Activated CD8-positive, alpha-beta T cell treated with anti-CD3 and anti-CD28 coated beads for 36 hours (primary cell): ENCODE measurements at regions not wholly inside any gene's neighbourhood (a gene's known extent, or its start where the extent isn't known, plus 50 kb on each side); places are given as distances from the start of the nearest gene placed in this dataset.

ENCODE experiments used
- ATAC-seq: fragments of 200-7000 bp; cut with Tn5 transposase; one replicate; pipeline ENCODE4 v1.10.0; 2021; ENCODE audit warnings: mild to moderate bottlenecking, moderate library complexity
- CTCF ChIA-PET: fragments of 350-600 bp; sonication (Branson Sonifier 250); formaldehyde crosslinking; loops from one replicate; lab custom pipeline; 2021; ENCODE audit warnings: antibody characterized with exemption; lab: Charles Lee
- POLR2A ChIA-PET: fragments of 350-600 bp; sonication (Branson Sonifier 250); formaldehyde crosslinking; loops from one replicate; lab custom pipeline; 2021; ENCODE audit warnings: antibody characterized with exemption; lab: Charles Lee
- DNase-seq: peaks from one replicate; pipeline ENCODE4 v3.0.0-alpha.2; 2020
- H3K27ac Mint-ChIP-seq: one replicate; pipeline ENCODE4 v1.8.0; 2021; ENCODE audit warnings: mild to moderate bottlenecking, mixed read lengths
- H3K27me3 Mint-ChIP-seq: one replicate; pipeline ENCODE4 v1.8.0; 2021; ENCODE audit warnings: mixed read lengths
- H3K36me3 Mint-ChIP-seq: one replicate; pipeline ENCODE4 v1.8.0; 2021; ENCODE audit warnings: low read depth, mixed read lengths
- H3K4me1 Mint-ChIP-seq: one replicate; pipeline ENCODE4 v1.8.0; 2021; ENCODE audit warnings: low read depth, mixed read lengths
- H3K4me3 Mint-ChIP-seq: one replicate; pipeline ENCODE4 v1.8.0; 2021; ENCODE audit warnings: mild to moderate bottlenecking, moderate library complexity, mixed read lengths
- H3K9me3 Mint-ChIP-seq: one replicate; pipeline ENCODE4 v1.8.0; 2021; ENCODE audit warnings: mixed read lengths
- intact Hi-C: fragments of 100-400 bp; cut with micrococcal nuclease; formaldehyde crosslinking; loops from one replicate; pipeline ENCODE4 v1.10.0; 2022
- TF ChIP-seq, protein P1 (sequence below): fragments of 200-600 bp; IDR thresholded peaks from one replicate; pipeline ENCODE4 v1.8.0; 2022; ENCODE audit warnings: antibody characterized with exemption, mild to moderate bottlenecking

DNA sequence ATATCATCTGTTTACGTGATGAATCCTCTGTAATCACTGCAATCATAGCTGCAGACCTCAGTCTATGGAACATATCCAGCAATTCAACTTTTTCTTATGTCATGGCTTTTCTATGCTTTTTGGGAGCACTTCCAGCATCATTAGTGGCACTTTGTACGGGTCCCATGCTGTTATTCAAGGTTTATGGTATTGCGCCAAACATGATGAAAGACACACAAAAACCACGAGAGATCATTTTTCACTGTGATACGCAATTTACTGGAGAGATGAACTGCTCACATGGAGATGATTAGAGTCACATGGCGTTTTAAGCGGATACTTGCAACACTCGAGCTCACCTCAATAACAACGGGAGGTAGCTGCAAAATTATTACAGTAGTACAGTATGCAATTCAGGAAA, 2101.7 kb upstream of the PCDH20 start:
- no peaks in the 10 kb centered on the region for H3K4me1 Mint-ChIP-seq
- ChIA-PET CTCF (no interaction called here), POLR2A (no interaction called here)
- TF ChIP-seq, protein P1, sequence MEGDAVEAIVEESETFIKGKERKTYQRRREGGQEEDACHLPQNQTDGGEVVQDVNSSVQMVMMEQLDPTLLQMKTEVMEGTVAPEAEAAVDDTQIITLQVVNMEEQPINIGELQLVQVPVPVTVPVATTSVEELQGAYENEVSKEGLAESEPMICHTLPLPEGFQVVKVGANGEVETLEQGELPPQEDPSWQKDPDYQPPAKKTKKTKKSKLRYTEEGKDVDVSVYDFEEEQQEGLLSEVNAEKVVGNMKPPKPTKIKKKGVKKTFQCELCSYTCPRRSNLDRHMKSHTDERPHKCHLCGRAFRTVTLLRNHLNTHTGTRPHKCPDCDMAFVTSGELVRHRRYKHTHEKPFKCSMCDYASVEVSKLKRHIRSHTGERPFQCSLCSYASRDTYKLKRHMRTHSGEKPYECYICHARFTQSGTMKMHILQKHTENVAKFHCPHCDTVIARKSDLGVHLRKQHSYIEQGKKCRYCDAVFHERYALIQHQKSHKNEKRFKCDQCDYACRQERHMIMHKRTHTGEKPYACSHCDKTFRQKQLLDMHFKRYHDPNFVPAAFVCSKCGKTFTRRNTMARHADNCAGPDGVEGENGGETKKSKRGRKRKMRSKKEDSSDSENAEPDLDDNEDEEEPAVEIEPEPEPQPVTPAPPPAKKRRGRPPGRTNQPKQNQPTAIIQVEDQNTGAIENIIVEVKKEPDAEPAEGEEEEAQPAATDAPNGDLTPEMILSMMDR, result no peak
- intact Hi-C loops, result no loop called here
- H3K36me3 Mint-ChIP-seq, result no peaks in the 10 kb centered on the region
- no peak overlapping the region for H3K4me3 Mint-ChIP-seq
- DNase-seq (no peak), ATAC-seq (no peak)
- no peaks in the 10 kb centered on the region for H3K27me3 Mint-ChIP-seq
- peaks cover 6% of the 10 kb centered on the region for H3K9me3 Mint-ChIP-seq
- no peak overlapping the region for H3K27ac Mint-ChIP-seq

DNA sequence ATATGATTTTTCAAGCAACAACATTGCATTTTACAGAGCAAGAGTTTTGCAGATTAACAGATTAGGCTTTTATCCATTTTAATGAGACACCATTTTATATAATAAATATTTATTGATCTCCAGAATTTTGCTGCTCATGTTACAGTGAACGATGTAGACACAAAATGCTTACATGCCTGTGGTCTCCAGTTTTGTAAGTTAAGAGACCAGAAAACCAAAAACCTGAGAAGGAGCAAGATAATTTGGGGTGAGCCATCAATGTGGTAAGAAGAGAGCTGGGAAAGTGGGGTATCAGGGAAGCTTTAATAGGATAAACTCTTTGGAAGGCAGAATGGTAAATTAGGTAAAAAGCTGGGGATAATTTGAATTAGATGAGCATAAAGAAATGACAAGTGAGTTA, 2100.5 kb upstream of the PCDH20 start:
- no peaks in the 10 kb centered on the region for H3K27me3 Mint-ChIP-seq
- POLR2A ChIA-PET, result no interaction called here

DNA sequence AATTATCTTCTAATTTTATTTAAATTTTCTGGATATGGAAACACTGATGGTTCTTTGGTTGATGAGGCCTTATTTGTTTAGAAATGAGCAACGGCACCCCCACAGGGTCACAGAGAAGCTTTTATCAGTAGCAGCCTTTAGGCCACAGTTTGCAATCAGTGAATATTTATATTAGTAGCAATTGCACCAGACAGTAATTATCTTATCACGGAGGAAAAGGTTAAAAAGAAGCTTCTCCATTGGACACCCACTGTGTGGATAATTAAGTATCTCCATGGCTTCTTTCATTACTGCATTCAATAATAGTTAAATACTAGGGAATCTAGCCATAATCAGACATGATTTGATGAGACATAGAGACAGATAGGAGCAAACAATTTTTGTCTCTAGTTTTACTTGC, 2099.2 kb upstream of the PCDH20 start:
- intact Hi-C loops, result no loop called here
- Mint-ChIP-seq H3K27ac (no peak overlapping the region), H3K4me1 (no peaks in the 10 kb centered on the region), H3K36me3 (no peaks in the 10 kb centered on the region), H3K4me3 (no peak overlapping the region), H3K27me3 (no peaks in the 10 kb centered on the region), H3K9me3 (peaks cover 6% of the 10 kb centered on the region)
- ATAC-seq (no peak), DNase-seq (no peak)
- ChIA-PET CTCF (no interaction called here), POLR2A (no interaction called here)
- TF ChIP-seq, protein P1, result no peak

More for the DNA sequence above, 2100.5 kb upstream of the PCDH20 start:
- Mint-ChIP-seq H3K27ac (no peak overlapping the region), H3K4me3 (no peak overlapping the region), H3K4me1 (no peaks in the 10 kb centered on the region), H3K36me3 (no peaks in the 10 kb centered on the region), H3K9me3 (peaks cover 6% of the 10 kb centered on the region)
- intact Hi-C loops, result no loop called here
- ATAC-seq (no peak), DNase-seq (no peak)
- CTCF ChIA-PET, result no interaction called here
- TF ChIP-seq, protein P1, result no peak

DNA sequence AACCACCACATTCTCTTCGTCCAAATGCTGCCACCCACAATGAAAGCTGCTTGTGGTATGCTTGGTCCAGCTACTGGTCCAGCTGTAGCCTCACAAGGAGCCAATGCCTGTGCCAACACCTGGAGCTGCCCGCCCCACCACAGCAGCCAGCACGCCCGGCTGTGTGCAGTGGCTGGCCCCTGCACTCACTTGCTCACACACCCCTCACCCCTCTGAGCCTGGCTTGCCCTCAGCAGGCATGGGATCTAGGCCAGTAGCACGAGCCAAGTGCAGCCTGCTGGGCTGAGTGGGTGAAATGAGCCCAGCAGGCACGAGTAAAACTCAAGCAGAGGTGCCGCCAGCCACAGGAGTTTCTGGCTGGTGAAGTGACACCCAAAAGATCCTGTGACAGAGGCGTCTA, 2096.4 kb upstream of the PCDH20 start:
- Mint-ChIP-seq H3K4me1 (no peaks in the 10 kb centered on the region), H3K27me3 (no peaks in the 10 kb centered on the region), H3K9me3 (peaks cover 5% of the 10 kb centered on the region), H3K36me3 (no peaks in the 10 kb centered on the region), H3K27ac (no peak overlapping the region), H3K4me3 (no peak overlapping the region)
- intact Hi-C loops, result no loop called here
- TF ChIP-seq, protein P1, result no peak
- ChIA-PET POLR2A (no interaction called here), CTCF (no interaction called here)
- ATAC-seq (no peak), DNase-seq (no peak)

DNA sequence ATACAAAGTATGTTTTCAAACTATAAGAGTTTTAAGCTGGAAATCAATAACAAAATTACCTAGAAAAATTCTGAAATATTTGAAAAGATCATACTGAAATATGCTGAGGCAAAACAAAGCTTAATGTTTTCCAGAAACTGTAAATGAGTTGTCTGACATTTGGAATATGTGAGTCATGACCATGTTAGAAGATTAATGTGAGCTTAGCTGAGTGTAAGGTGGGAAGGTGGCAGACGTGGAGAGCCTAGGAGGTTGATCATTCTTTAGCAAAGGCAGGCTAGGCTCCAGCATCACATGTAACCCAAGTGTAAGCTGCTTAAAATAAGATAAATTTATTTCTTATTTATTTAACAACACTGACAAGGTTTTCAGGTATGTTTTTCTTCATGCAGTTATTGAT, 2086.1 kb upstream of the PCDH20 start:
- no peaks in the 10 kb centered on the region for H3K27me3 Mint-ChIP-seq
- intact Hi-C loops, result no loop called here
- no peak overlapping the region for H3K4me3 Mint-ChIP-seq
- no peak overlapping the region for H3K27ac Mint-ChIP-seq
- ChIA-PET CTCF (no interaction called here), POLR2A (no interaction called here)
- no peaks in the 10 kb centered on the region for H3K4me1 Mint-ChIP-seq
- no peak for DNase-seq
- no peaks in the 10 kb centered on the region for H3K36me3 Mint-ChIP-seq
- TF ChIP-seq, protein P1, result no peak
- no peak for ATAC-seq
- H3K9me3 Mint-ChIP-seq, result peaks cover 3% of the 10 kb centered on the region
